ENCODE measurements at regions not wholly inside any gene's neighbourhood (a gene's known extent, or its start where the extent isn't known, plus 50 kb on each side); places are given as distances from the start of the nearest gene placed in this dataset.

DNA sequence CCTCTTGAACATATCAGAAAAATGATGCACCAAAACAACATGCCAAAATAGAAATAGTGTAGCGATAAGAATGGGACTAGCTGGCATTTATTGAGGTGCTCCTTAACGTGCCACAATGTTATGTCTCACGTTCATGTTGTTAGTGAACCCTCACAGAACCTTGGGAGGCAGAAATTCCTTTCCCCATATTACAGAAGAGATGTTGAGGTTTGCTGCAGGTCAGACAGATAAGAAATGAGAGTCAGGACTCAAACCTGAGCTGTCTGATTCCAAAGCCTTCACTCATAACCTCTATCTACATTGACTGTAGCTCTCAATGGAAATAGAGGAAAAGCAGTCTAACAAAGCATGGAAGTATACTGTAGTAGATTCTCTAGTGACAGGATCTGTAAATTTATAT, 163.3 kb upstream of the STK17B start:
- TF ChIP-seq, protein P1, sequence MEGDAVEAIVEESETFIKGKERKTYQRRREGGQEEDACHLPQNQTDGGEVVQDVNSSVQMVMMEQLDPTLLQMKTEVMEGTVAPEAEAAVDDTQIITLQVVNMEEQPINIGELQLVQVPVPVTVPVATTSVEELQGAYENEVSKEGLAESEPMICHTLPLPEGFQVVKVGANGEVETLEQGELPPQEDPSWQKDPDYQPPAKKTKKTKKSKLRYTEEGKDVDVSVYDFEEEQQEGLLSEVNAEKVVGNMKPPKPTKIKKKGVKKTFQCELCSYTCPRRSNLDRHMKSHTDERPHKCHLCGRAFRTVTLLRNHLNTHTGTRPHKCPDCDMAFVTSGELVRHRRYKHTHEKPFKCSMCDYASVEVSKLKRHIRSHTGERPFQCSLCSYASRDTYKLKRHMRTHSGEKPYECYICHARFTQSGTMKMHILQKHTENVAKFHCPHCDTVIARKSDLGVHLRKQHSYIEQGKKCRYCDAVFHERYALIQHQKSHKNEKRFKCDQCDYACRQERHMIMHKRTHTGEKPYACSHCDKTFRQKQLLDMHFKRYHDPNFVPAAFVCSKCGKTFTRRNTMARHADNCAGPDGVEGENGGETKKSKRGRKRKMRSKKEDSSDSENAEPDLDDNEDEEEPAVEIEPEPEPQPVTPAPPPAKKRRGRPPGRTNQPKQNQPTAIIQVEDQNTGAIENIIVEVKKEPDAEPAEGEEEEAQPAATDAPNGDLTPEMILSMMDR (IDR thresholded peaks at IDR 0.05), result no peak
- no peak for TF ChIP-seq EZH2 (IDR thresholded peaks at IDR 0.05)
